Astrocyte (in vitro differentiated cells and primary cell): ENCODE measurements at regions not wholly inside any gene's neighbourhood (a gene's known extent, or its start where the extent isn't known, plus 50 kb on each side); places are given as distances from the start of the nearest gene placed in this dataset.

ENCODE experiments used
- DNase-seq: peaks from one replicate; pipeline ENCODE4 v3.0.0-alpha.2; 2010; ENCODE audit warnings: low read depth
- FAIRE-seq: peaks from 2 replicates; lab custom pipeline; 2011; peaks lifted over from hg19 to GRCh38; lab: Jason Lieb, UNC
- H2AFZ ChIP-seq: 2 replicates; pipeline ENCODE4 v1.6.0; 2012; ENCODE audit warnings: low read depth, low read length, inconsistent platforms
- H3K27ac ChIP-seq: 2 replicates; pipeline ENCODE4 v1.5.1; 2011; ENCODE audit warnings: low read depth, low read length, inconsistent platforms
- H3K27me3 ChIP-seq: 2 replicates; pipeline ENCODE4 v1.6.0; 2011; ENCODE audit warnings: low read length, inconsistent platforms; ENCODE audit not compliant: insufficient read depth
- H3K36me3 ChIP-seq: 2 replicates; pipeline ENCODE4 v1.5.1; 2011; ENCODE audit warnings: low read length, inconsistent platforms; ENCODE audit not compliant: insufficient read depth
- H3K4me1 ChIP-seq: 2 replicates; pipeline ENCODE4 v1.5.1; 2011; ENCODE audit warnings: low read length, inconsistent platforms; ENCODE audit not compliant: insufficient read depth
- H3K4me2 ChIP-seq: 2 replicates; pipeline ENCODE4 v1.6.0; 2012; ENCODE audit warnings: low read length, inconsistent platforms
- H3K4me3 ChIP-seq: 2 replicates; pipeline ENCODE4 v1.5.1; 2011; ENCODE audit warnings: low read depth, mild to moderate bottlenecking, low read length, inconsistent platforms; ENCODE audit not compliant: insufficient read depth
- H3K79me2 ChIP-seq: 2 replicates; pipeline ENCODE4 v1.6.0; 2012; ENCODE audit warnings: mild to moderate bottlenecking, low read length, inconsistent platforms; ENCODE audit not compliant: insufficient read depth
- H3K9ac ChIP-seq: 2 replicates; pipeline ENCODE4 v1.6.0; 2012; ENCODE audit warnings: mild to moderate bottlenecking, low read length, inconsistent platforms
- H3K9me3 ChIP-seq: 2 replicates; pipeline ENCODE4 v1.5.1; 2012; ENCODE audit warnings: low read depth, mild to moderate bottlenecking, low read length, inconsistent platforms; ENCODE audit not compliant: insufficient read depth
- H4K20me1 ChIP-seq: 2 replicates; pipeline ENCODE4 v1.6.0; 2012; ENCODE audit warnings: low read length, inconsistent platforms; ENCODE audit not compliant: insufficient read depth
- H3K27ac Mint-ChIP-seq: one replicate; pipeline ENCODE4 v1.8.0; 2021; ENCODE audit warnings: mild to moderate bottlenecking, mixed read lengths; ENCODE audit not compliant: unreplicated experiment
- H3K27me3 Mint-ChIP-seq: one replicate; pipeline ENCODE4 v1.8.0; 2021; ENCODE audit warnings: low read depth, mixed read lengths; ENCODE audit not compliant: unreplicated experiment
- H3K36me3 Mint-ChIP-seq: one replicate; pipeline ENCODE4 v1.8.0; 2021; ENCODE audit warnings: low read depth, mixed read lengths; ENCODE audit not compliant: unreplicated experiment
- H3K4me1 Mint-ChIP-seq: one replicate; pipeline ENCODE4 v1.8.0; 2021; ENCODE audit warnings: low read depth, mixed read lengths; ENCODE audit not compliant: unreplicated experiment
- H3K4me3 Mint-ChIP-seq: one replicate; pipeline ENCODE4 v1.8.0; 2021; ENCODE audit warnings: mild to moderate bottlenecking, moderate library complexity, mixed read lengths; ENCODE audit not compliant: unreplicated experiment
- H3K9me3 Mint-ChIP-seq: one replicate; pipeline ENCODE4 v1.8.0; 2021; ENCODE audit warnings: mild to moderate bottlenecking, mixed read lengths; ENCODE audit not compliant: unreplicated experiment
- CTCF ChIP-seq: IDR thresholded peaks from 2 replicates; pipeline ENCODE4 v1.5.1; 2011; ENCODE audit warnings: low read depth, mild to moderate bottlenecking, inconsistent platforms, low read length, moderate library complexity; ENCODE audit not compliant: insufficient read depth
- EZH2 ChIP-seq: IDR thresholded peaks from 2 replicates; pipeline ENCODE4 v1.6.1; 2012; ENCODE audit warnings: mild to moderate bottlenecking, low read length, inconsistent platforms; ENCODE audit not compliant: insufficient read depth

GRCh38 chr2:64392529-64392928 is 61.4 kb upstream of the LGALSL start:
- H3K4me1 ChIP-seq, result no peaks in the 10 kb centered on the region
- DNase-seq (no peak), FAIRE-seq (no peak)
- peaks cover 2% of the 10 kb centered on the region for H3K36me3 Mint-ChIP-seq
- no peak overlapping the region for H2AFZ ChIP-seq
- H3K9me3 ChIP-seq, result no peaks in the 10 kb centered on the region
- H3K36me3 ChIP-seq, result no peaks in the 10 kb centered on the region
- H3K4me3 Mint-ChIP-seq, result no peak overlapping the region
- H4K20me1 ChIP-seq, result no peaks in the 10 kb centered on the region
- no peak overlapping the region for H3K9ac ChIP-seq
- H3K9me3 Mint-ChIP-seq, result peaks cover 8% of the 10 kb centered on the region
- H3K79me2 ChIP-seq, result no peaks in the 10 kb centered on the region
- H3K27ac Mint-ChIP-seq, result no peak overlapping the region
- H3K27me3 Mint-ChIP-seq, result no peaks in the 10 kb centered on the region
- H3K27ac ChIP-seq, result no peak overlapping the region
- TF ChIP-seq CTCF (no peak), EZH2 (no peak)
- H3K27me3 ChIP-seq, result peaks cover 9% of the 10 kb centered on the region
- peaks cover 11% of the 10 kb centered on the region for H3K4me1 Mint-ChIP-seq
- H3K4me2 ChIP-seq, result no peak overlapping the region
- no peak overlapping the region for H3K4me3 ChIP-seq

- Mint-ChIP-seq H3K9me3 (peaks cover 8% of the 10 kb centered on the region), H3K27me3 (no peaks in the 10 kb centered on the region), H3K27ac (no peak overlapping the region), H3K36me3 (peaks cover 2% of the 10 kb centered on the region), H3K4me1 (peaks cover 11% of the 10 kb centered on the region), H3K4me3 (no peak overlapping the region)
- no peak overlapping the region for H3K4me2 ChIP-seq
- FAIRE-seq, result no peak
- H3K27me3 ChIP-seq, result peaks cover 5% of the 10 kb centered on the region
- TF ChIP-seq EZH2, result no peak
- TF ChIP-seq CTCF, result no peak
- H3K4me1 ChIP-seq, result no peaks in the 10 kb centered on the region
- H3K9me3 ChIP-seq, result no peaks in the 10 kb centered on the region
- H2AFZ ChIP-seq, result no peak overlapping the region
- H4K20me1 ChIP-seq, result no peaks in the 10 kb centered on the region
- H3K27ac ChIP-seq, result no peak overlapping the region
- no peaks in the 10 kb centered on the region for H3K36me3 ChIP-seq
- H3K9ac ChIP-seq, result no peak overlapping the region
- H3K4me3 ChIP-seq, result no peak overlapping the region
- no peaks in the 10 kb centered on the region for H3K79me2 ChIP-seq
- DNase-seq, result no peak
Measured at GRCh38 chr2:64393383-64394010, 60.5 kb upstream of the LGALSL start.

- Mint-ChIP-seq H3K27me3 (no peaks in the 10 kb centered on the region), H3K4me1 (peaks cover 11% of the 10 kb centered on the region), H3K27ac (no peak overlapping the region), H3K9me3 (peaks cover 8% of the 10 kb centered on the region), H3K36me3 (peaks cover 2% of the 10 kb centered on the region), H3K4me3 (no peak overlapping the region)
- DNase-seq (no peak), FAIRE-seq (no peak)
- H3K36me3 ChIP-seq, result no peaks in the 10 kb centered on the region
- no peaks in the 10 kb centered on the region for H3K9me3 ChIP-seq
- no peaks in the 10 kb centered on the region for H3K4me1 ChIP-seq
- no peaks in the 10 kb centered on the region for H3K79me2 ChIP-seq
- no peaks in the 10 kb centered on the region for H4K20me1 ChIP-seq
- no peak overlapping the region for H3K9ac ChIP-seq
- no peak for TF ChIP-seq CTCF
- no peak for TF ChIP-seq EZH2
- H2AFZ ChIP-seq, result no peak overlapping the region
- no peak overlapping the region for H3K4me3 ChIP-seq
- no peak overlapping the region for H3K27ac ChIP-seq
- H3K27me3 ChIP-seq, result peaks cover 8% of the 10 kb centered on the region
- H3K4me2 ChIP-seq, result no peak overlapping the region
Measured at GRCh38 chr2:64394153-64394552, 59.8 kb upstream of the LGALSL start.
